H9 (cell line): ENCODE measurements at regions not wholly inside any gene's neighbourhood (a gene's known extent, or its start where the extent isn't known, plus 50 kb on each side); places are given as distances from the start of the nearest gene placed in this dataset.

Experiments
- DNase-seq: peaks from one replicate; pipeline ENCODE4 v3.0.0-alpha.2; 2017
- H2AFZ ChIP-seq: one replicate; pipeline ENCODE4 v1.6.1; 2013; ENCODE audit warnings: mild to moderate bottlenecking, low read length, control low read depth, moderate library complexity
- H2AK5ac ChIP-seq: 2 replicates; pipeline ENCODE4 v1.6.1; 2013; ENCODE audit warnings: low read length, control low read depth, mixed read lengths; ENCODE audit not compliant: insufficient read length
- H2BK120ac ChIP-seq: one replicate; pipeline ENCODE4 v1.6.1; 2013; ENCODE audit warnings: low read depth, mild to moderate bottlenecking, low read length, control low read depth, inconsistent platforms; ENCODE audit not compliant: poor library complexity, severe bottlenecking
- H2BK12ac ChIP-seq: 2 replicates; pipeline ENCODE4 v1.6.1; 2013; ENCODE audit warnings: low read length, control low read depth, mixed read lengths, low read depth; ENCODE audit not compliant: insufficient read length
- H2BK15ac ChIP-seq: 2 replicates; pipeline ENCODE4 v1.6.1; 2013; ENCODE audit warnings: low read depth, low read length, control low read depth
- H2BK20ac ChIP-seq: one replicate; pipeline ENCODE4 v1.6.1; 2013; ENCODE audit warnings: low read depth, mild to moderate bottlenecking, low read length, control low read depth, inconsistent platforms; ENCODE audit not compliant: poor library complexity, severe bottlenecking
- H2BK5ac ChIP-seq: 2 replicates; pipeline ENCODE4 v1.6.1; 2013; ENCODE audit warnings: low read length, control low read depth, mixed read lengths; ENCODE audit not compliant: insufficient read length
- H3K14ac ChIP-seq: 2 replicates; pipeline ENCODE4 v1.6.1; 2013; ENCODE audit warnings: low read length, control low read depth; ENCODE audit not compliant: insufficient read depth
- H3K18ac ChIP-seq: 2 replicates; pipeline ENCODE4 v1.6.1; 2013; ENCODE audit warnings: low read depth, mild to moderate bottlenecking, mixed read lengths, low read length, control low read depth; ENCODE audit not compliant: insufficient read length
- H3K23ac ChIP-seq: 2 replicates; pipeline ENCODE4 v1.6.1; 2013; ENCODE audit warnings: low read length, control low read depth, mixed read lengths, low read depth; ENCODE audit not compliant: insufficient read length
- H3K23me2 ChIP-seq: 2 replicates; pipeline ENCODE4 v1.6.1; 2013; ENCODE audit warnings: low read depth, mild to moderate bottlenecking, mixed read lengths, low read length, control low read depth; ENCODE audit not compliant: insufficient read length, poor library complexity, severe bottlenecking
- H3K27ac ChIP-seq: 2 replicates; pipeline ENCODE4 v1.5.1; 2013; ENCODE audit warnings: low read length, control low read depth, mixed read lengths, low read depth; ENCODE audit not compliant: insufficient read length
- H3K27me3 ChIP-seq: 2 replicates; pipeline ENCODE4 v1.6.1; 2013; ENCODE audit warnings: low read length, control low read depth, inconsistent platforms; ENCODE audit not compliant: insufficient read depth
- H3K4ac ChIP-seq: 2 replicates; pipeline ENCODE4 v1.6.1; 2013; ENCODE audit warnings: low read depth, mild to moderate bottlenecking, control low read depth, inconsistent platforms, low read length, moderate library complexity
- H3K4me1 ChIP-seq: 2 replicates; pipeline ENCODE4 v1.6.1; 2013; ENCODE audit warnings: low read length, control low read depth, inconsistent platforms; ENCODE audit not compliant: insufficient read depth
- H3K4me2 ChIP-seq: 2 replicates; pipeline ENCODE4 v1.6.1; 2013; ENCODE audit warnings: low read length, control low read depth, mixed read lengths; ENCODE audit not compliant: insufficient read length, insufficient read depth
- H3K56ac ChIP-seq: 2 replicates; pipeline ENCODE4 v1.6.1; 2013; ENCODE audit warnings: low read depth, mild to moderate bottlenecking, mixed read lengths, low read length, control low read depth; ENCODE audit not compliant: insufficient read length
- H3K79me1 ChIP-seq: 2 replicates; pipeline ENCODE4 v1.6.1; 2013; ENCODE audit warnings: low read depth, mild to moderate bottlenecking, moderate library complexity, low read length, control low read depth, inconsistent platforms; ENCODE audit not compliant: insufficient read depth, poor library complexity, severe bottlenecking
- H3K79me2 ChIP-seq: 2 replicates; pipeline ENCODE4 v1.6.1; 2013; ENCODE audit warnings: low read length, control low read depth, inconsistent platforms; ENCODE audit not compliant: insufficient read depth
- H3K9ac ChIP-seq: 2 replicates; pipeline ENCODE4 v1.6.1; 2013; ENCODE audit warnings: low read length, control low read depth, mixed read lengths; ENCODE audit not compliant: insufficient read length; ENCODE audit errors: extremely low read depth
- H3K9me3 ChIP-seq: one replicate; pipeline ENCODE4 v1.6.1; 2013; ENCODE audit warnings: low read depth, low read length, inconsistent platforms; ENCODE audit not compliant: control insufficient read depth
- H3T11ph ChIP-seq: one replicate; pipeline ENCODE4 v1.6.1; 2013; ENCODE audit warnings: mild to moderate bottlenecking, low read length, control low read depth, inconsistent platforms
- H4K20me1 ChIP-seq: one replicate; pipeline ENCODE4 v1.6.1; 2013; ENCODE audit not compliant: control insufficient read depth, insufficient read length, insufficient read depth
- H4K5ac ChIP-seq: 2 replicates; pipeline ENCODE4 v1.6.1; 2013; ENCODE audit warnings: low read depth, mild to moderate bottlenecking, mixed read lengths, low read length, control low read depth; ENCODE audit not compliant: insufficient read length
- H4K8ac ChIP-seq: replicated peaks from 2 replicates; pipeline ENCODE4 v1.6.1; 2013; ENCODE audit warnings: low read length, control low read depth, mixed read lengths, low read depth; ENCODE audit not compliant: insufficient read length
- H4K91ac ChIP-seq: 2 replicates; pipeline ENCODE4 v1.6.1; 2013; ENCODE audit warnings: low read depth, mild to moderate bottlenecking, moderate library complexity, mixed read lengths, low read length, control low read depth; ENCODE audit not compliant: insufficient read length
- H3K27ac Mint-ChIP-seq, 3 experiments: 2 replicates in 2 of 3; 3 replicates in 1 of 3; pipeline ENCODE4 v1.8.0; 2020 to 2021; ENCODE audit warnings: mixed read lengths in 3 of 3, mild to moderate bottlenecking in 1 of 3, moderate library complexity in 1 of 3
- H3K27me3 Mint-ChIP-seq: 2 replicates; pipeline ENCODE4 v1.8.0; 2021; ENCODE audit warnings: low read depth, mild to moderate bottlenecking, moderate library complexity, mixed read lengths
- H3K36me3 Mint-ChIP-seq, 3 experiments: 2 replicates in 2 of 3; 3 replicates in 1 of 3; pipeline ENCODE4 v1.8.0; 2020 to 2021; ENCODE audit warnings: low read depth in 3 of 3, mixed read lengths in 3 of 3; ENCODE audit not compliant: insufficient read depth in 1 of 3
- H3K4me1 Mint-ChIP-seq, 2 experiments: 2 replicates each; pipeline ENCODE4 v1.8.0; 2020; ENCODE audit warnings: mixed read lengths in 2 of 2
- H3K4me3 Mint-ChIP-seq, 2 experiments: 2 replicates in 1 of 2; 3 replicates in 1 of 2; pipeline ENCODE4 v1.8.0; 2020 to 2021; ENCODE audit warnings: mild to moderate bottlenecking in 2 of 2, mixed read lengths in 2 of 2, moderate library complexity in 1 of 2
- H3K9me3 Mint-ChIP-seq, 2 experiments: 2 replicates in 1 of 2; 3 replicates in 1 of 2; pipeline ENCODE4 v1.8.0; 2020; ENCODE audit warnings: mild to moderate bottlenecking in 2 of 2, mixed read lengths in 2 of 2, moderate library complexity in 1 of 2
- CTCF ChIP-seq: fragments of 200-600 bp; sonication (generic); conservative IDR thresholded peaks from 3 replicates; pipeline ENCODE4 v1.8.0; 2021; ENCODE audit warnings: antibody characterized with exemption, mild to moderate bottlenecking
- WGBS: extraction: QIAGEN DNeasy Blood & Tissue Kit; methylation state at CpG from one replicate; pipeline ENCODE4 v1.1.7; 2013; ENCODE audit warnings: missing lambda C conversion rate, low lambda C conversion rate, mixed read lengths; ENCODE audit not compliant: insufficient read length; ENCODE audit errors: extremely low coverage; 5-methylcytosine and 5-hydroxymethylcytosine counted together

- no peaks in the 10 kb centered on the region for H3K79me1 ChIP-seq
- H3K4me1 Mint-ChIP-seq, result peaks cover 3 to 4% of the 10 kb centered on the region in 2 experiments; a peak in 3 of 4 replicates
Measured at GRCh38 chr2:176704282-176704858, 435.1 kb downstream of the MTX2 start.

More at GRCh38 chr2:176704282-176704858, 435.1 kb downstream of the MTX2 start:
- Histone ChIP-seq H2BK5ac (no peak overlapping the region), H4K5ac (no peak overlapping the region), H2AK5ac (no peak overlapping the region), H3K9ac (no peak overlapping the region), H3K4ac (no peak overlapping the region), H3T11ph (no peak overlapping the region), H3K27me3 (no peaks in the 10 kb centered on the region), H4K8ac (no peak overlapping the region), H4K91ac (no peak overlapping the region), H3K4me1 (no peaks in the 10 kb centered on the region), H2AFZ (no peak overlapping the region), H2BK15ac (no peak overlapping the region), H3K56ac (no peak overlapping the region), H3K9me3 (no peaks in the 10 kb centered on the region), H3K23ac (no peak overlapping the region), H3K18ac (no peak overlapping the region), H4K20me1 (no peaks in the 10 kb centered on the region), H3K4me2 (no peak overlapping the region), H2BK20ac (no peak overlapping the region), H2BK12ac (no peak overlapping the region), H3K23me2 (no peaks in the 10 kb centered on the region), H3K27ac (no peak overlapping the region), H3K79me2 (no peaks in the 10 kb centered on the region), H3K14ac (no peak overlapping the region), H2BK120ac (no peak overlapping the region)
- DNase-seq, result no peak
- no peaks in the 10 kb centered on the region for H3K36me3 Mint-ChIP-seq
- H3K9me3 Mint-ChIP-seq, result no peaks in the 10 kb centered on the region
- no peaks in the 10 kb centered on the region for H3K27me3 Mint-ChIP-seq
- no CpG with 5 or more reads among the region's 3 CpGs for whole genome bisulfite sequencing
- TF ChIP-seq CTCF, result no peak
- H3K4me3 Mint-ChIP-seq, result no peak overlapping the region
- no peak overlapping the region for H3K27ac Mint-ChIP-seq
